ENCODE measurements at regions not wholly inside any gene's neighbourhood (a gene's known extent, or its start where the extent isn't known, plus 50 kb on each side); places are given as distances from the start of the nearest gene placed in this dataset.
"Not testable (repeated sequence)": the region's sequence is repeated elsewhere in the genome, so short reads cannot be mapped to it uniquely, and the experiment has no call there.

GRCh38 chr1:29592261-29592615 is 355.9 kb downstream of the PTPRU start:
- no peak for DNase-seq
- Histone ChIP-seq H3K4me3 (no peak overlapping the region), H3K9me3 (no peaks in the 10 kb centered on the region), H3K27me3 (peaks cover 0 to 26% of the 10 kb centered on the region in 2 donors), H3K36me3 (no peaks in the 10 kb centered on the region), H3K4me1 (no peaks in the 10 kb centered on the region), H3K27ac (no peak overlapping the region)
- TF ChIP-seq CTCF (IDR thresholded peaks at IDR 0.05): no peak
- intact Hi-C loops (cut with DNase I; ENCODE audit: low total_unique reads): no loop called here

- Histone ChIP-seq H3K4me1 (no peaks in the 10 kb centered on the region), H3K9me3 (no peaks in the 10 kb centered on the region), H3K36me3 (no peaks in the 10 kb centered on the region), H3K27ac (no peak overlapping the region), H3K4me3 (no peak overlapping the region), H3K27me3 (peaks cover 0 to 26% of the 10 kb centered on the region in 2 donors)
- no peak for TF ChIP-seq CTCF (IDR thresholded peaks at IDR 0.05)
- intact Hi-C loops (cut with DNase I; ENCODE audit: low total_unique reads): no loop called here
- DNase-seq: no peak
Observed at GRCh38 chr1:29591601-29592260, 355.4 kb downstream of the PTPRU start.

- intact Hi-C loops (cut with DNase I; ENCODE audit: low total_unique reads): no loop called here
- Histone ChIP-seq H3K4me3 (no peak overlapping the region), H3K27ac (no peak overlapping the region), H3K4me1 (no peaks in the 10 kb centered on the region), H3K9me3 (no peaks in the 10 kb centered on the region), H3K36me3 (no peaks in the 10 kb centered on the region), H3K27me3 (peaks cover 0 to 29% of the 10 kb centered on the region in 2 donors)
- TF ChIP-seq CTCF (IDR thresholded peaks at IDR 0.05): no peak
- no peak for DNase-seq
Observed at GRCh38 chr1:29590583-29591565, 354.6 kb downstream of the PTPRU start.

- H3K4me3 ChIP-seq; H3K27ac ChIP-seq; H3K4me1 ChIP-seq; H3K36me3 ChIP-seq; H3K9me3 ChIP-seq; intact Hi-C loops (cut with DNase I; ENCODE audit: low total_unique reads); DNase-seq: not testable (repeated sequence)
- H3K27me3 ChIP-seq: peaks cover 0 to 37% of the 10 kb centered on the region in 2 donors
Observed at GRCh38 chr1:29589716-29590115, 353.4 kb downstream of the PTPRU start.

- Histone ChIP-seq H3K27ac (no peak overlapping the region), H3K27me3 (peaks cover 0 to 35% of the 10 kb centered on the region in 2 donors), H3K4me3 (no peak overlapping the region), H3K4me1 (no peaks in the 10 kb centered on the region), H3K9me3 (no peaks in the 10 kb centered on the region), H3K36me3 (no peaks in the 10 kb centered on the region)
- no peak for DNase-seq
- TF ChIP-seq CTCF (IDR thresholded peaks at IDR 0.05): no peak
- intact Hi-C loops (cut with DNase I; ENCODE audit: low total_unique reads): no loop called here
Observed at GRCh38 chr1:29586991-29587745, 350.8 kb downstream of the PTPRU start.

Measured in tibial artery (tissue), 4 donors.